Transverse colon (tissue), 4 donors: ENCODE measurements at regions not wholly inside any gene's neighbourhood (a gene's known extent, or its start where the extent isn't known, plus 50 kb on each side); places are given as distances from the start of the nearest gene placed in this dataset.

Experiments
- DNase-seq: peaks from one replicate; pipeline ENCODE4 v3.0.0-alpha.2; 2019
- H3K27ac ChIP-seq, 4 donors: fragments of 200-600 bp; sonication (generic); 2 replicates each; pipeline ENCODE4 v1.5.1; 2016 to 2018; ENCODE audit warnings: inconsistent platforms in 4 of 4
- H3K27me3 ChIP-seq: fragments of 200-600 bp; sonication (generic); 2 replicates; pipeline ENCODE4 v1.5.1; 2017; ENCODE audit warnings: inconsistent platforms
- H3K36me3 ChIP-seq, 4 donors: fragments of 200-600 bp; sonication (generic); 2 replicates each; pipeline ENCODE4 v1.5.1; 2017 to 2019; ENCODE audit warnings: inconsistent platforms in 4 of 4
- H3K4me1 ChIP-seq, 4 donors: fragments of 200-600 bp; sonication (generic); 2 replicates each; pipeline ENCODE4 v1.5.1; 2017 to 2020; ENCODE audit warnings: inconsistent platforms in 4 of 4
- H3K4me3 ChIP-seq, 4 donors: fragments of 200-600 bp; sonication (generic); 1 replicate in 1 of 4; 2 replicates in 3 of 4; pipeline versions ENCODE4 v1.5.1 to v1.6.1; 2017 to 2019; ENCODE audit warnings: inconsistent platforms in 4 of 4
- H3K9me3 ChIP-seq, 2 donors: fragments of 200-600 bp; sonication (generic); 2 replicates each; pipeline ENCODE4 v1.5.1; 2017 to 2019; ENCODE audit warnings: inconsistent platforms in 2 of 2
- EP300 ChIP-seq: sonication (generic); formaldehyde crosslinking; IDR thresholded peaks from one replicate; pipeline ENCODE4 v1.6.1; 2017; ENCODE audit warnings: antibody characterized with exemption, low read depth
- POLR2A ChIP-seq: fragments of 450-650 bp; IDR thresholded peaks from one replicate; pipeline ENCODE4 v1.6.1; 2016; ENCODE audit warnings: antibody characterized with exemption, mild to moderate bottlenecking, moderate library complexity
- POLR2AphosphoS5 ChIP-seq, 3 donors: sonication (generic); formaldehyde crosslinking; IDR thresholded peaks; one replicate each; pipeline ENCODE4 v1.6.1; 2016; ENCODE audit warnings: antibody characterized with exemption in 3 of 3
- WGBS, 2 donors: methylation state at CpG; one replicate each; pipeline ENCODE4 v1.1.5; 2018; ENCODE audit warnings: low coverage in 1 of 2; 5-methylcytosine and 5-hydroxymethylcytosine counted together
- in situ Hi-C, 4 donors: fragments of 200-750 bp; cut with MboI; loops; one replicate each; pipeline versions ENCODE4 v1.15.0 to v1.15.1; 2017; ENCODE audit warnings: low sequenced_read_pairs in 3 of 4, low pct_ligation_motif_present in 1 of 4, low pct_unique_long_range_greater_than_20kb in 1 of 4
- intact Hi-C: fragments of 100-400 bp; cut with DNase I; formaldehyde crosslinking; loops from one replicate; pipeline ENCODE4 v1.15.1; 2023; ENCODE audit warnings: low total_unique reads
- TF ChIP-seq, protein P1 (sequence below), 5 experiments: fragments of 200-600 bp in 3 of 5; fragments of 450-650 bp in 2 of 5; sonication (generic) in 3 of 5; IDR thresholded peaks; 1 replicate in 2 of 5; 2 replicates in 3 of 5; pipeline ENCODE4 v1.5.1; 2016 to 2017; ENCODE audit warnings: antibody characterized with exemption in 5 of 5, inconsistent platforms in 3 of 5, mild to moderate bottlenecking in 2 of 5, moderate library complexity in 1 of 5

DNA sequence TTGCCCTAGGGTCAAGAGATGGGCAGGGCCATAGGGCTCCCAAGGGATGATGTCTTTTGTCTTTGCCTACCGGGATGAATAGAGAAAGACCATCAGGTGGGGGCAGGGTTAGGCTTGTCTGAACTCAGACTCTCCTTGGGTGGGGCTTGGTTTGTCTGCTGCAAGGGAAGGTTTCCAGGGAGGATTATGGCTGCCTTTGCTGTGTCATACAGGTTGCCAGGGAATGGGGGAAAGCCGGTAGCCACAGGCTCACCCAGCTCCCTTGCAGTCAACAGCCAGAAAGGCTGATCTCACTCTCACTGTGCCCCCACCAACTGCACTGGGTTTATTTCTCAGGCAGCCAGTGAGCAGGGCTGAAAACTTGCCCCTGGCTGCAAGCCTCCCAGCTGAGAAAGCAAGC, 253.2 kb downstream of the POLR1F start:
- intact Hi-C loops (no loop called here), in situ Hi-C loops (no loop called here)
- TF ChIP-seq POLR2A (no peak), POLR2AphosphoS5 (IDR thresholded peaks at IDR 0.05) (no peak), EP300 (no peak)
- TF ChIP-seq, protein P1, sequence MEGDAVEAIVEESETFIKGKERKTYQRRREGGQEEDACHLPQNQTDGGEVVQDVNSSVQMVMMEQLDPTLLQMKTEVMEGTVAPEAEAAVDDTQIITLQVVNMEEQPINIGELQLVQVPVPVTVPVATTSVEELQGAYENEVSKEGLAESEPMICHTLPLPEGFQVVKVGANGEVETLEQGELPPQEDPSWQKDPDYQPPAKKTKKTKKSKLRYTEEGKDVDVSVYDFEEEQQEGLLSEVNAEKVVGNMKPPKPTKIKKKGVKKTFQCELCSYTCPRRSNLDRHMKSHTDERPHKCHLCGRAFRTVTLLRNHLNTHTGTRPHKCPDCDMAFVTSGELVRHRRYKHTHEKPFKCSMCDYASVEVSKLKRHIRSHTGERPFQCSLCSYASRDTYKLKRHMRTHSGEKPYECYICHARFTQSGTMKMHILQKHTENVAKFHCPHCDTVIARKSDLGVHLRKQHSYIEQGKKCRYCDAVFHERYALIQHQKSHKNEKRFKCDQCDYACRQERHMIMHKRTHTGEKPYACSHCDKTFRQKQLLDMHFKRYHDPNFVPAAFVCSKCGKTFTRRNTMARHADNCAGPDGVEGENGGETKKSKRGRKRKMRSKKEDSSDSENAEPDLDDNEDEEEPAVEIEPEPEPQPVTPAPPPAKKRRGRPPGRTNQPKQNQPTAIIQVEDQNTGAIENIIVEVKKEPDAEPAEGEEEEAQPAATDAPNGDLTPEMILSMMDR (IDR thresholded peaks at IDR 0.05) = no peak
- Histone ChIP-seq H3K36me3 (no peaks in the 10 kb centered on the region), H3K27ac (no peak overlapping the region), H3K4me1 (no peaks in the 10 kb centered on the region), H3K4me3 (no peak overlapping the region), H3K9me3 (peaks cover 0 to 7% of the 10 kb centered on the region in 2 donors), H3K27me3 (no peaks in the 10 kb centered on the region)
- no peak for DNase-seq
- WGBS, 2 donors = 29% methylated on average over 2 of the region's 2 CpGs; no CpG with 5 or more reads in 1 of the 2 donors

DNA sequence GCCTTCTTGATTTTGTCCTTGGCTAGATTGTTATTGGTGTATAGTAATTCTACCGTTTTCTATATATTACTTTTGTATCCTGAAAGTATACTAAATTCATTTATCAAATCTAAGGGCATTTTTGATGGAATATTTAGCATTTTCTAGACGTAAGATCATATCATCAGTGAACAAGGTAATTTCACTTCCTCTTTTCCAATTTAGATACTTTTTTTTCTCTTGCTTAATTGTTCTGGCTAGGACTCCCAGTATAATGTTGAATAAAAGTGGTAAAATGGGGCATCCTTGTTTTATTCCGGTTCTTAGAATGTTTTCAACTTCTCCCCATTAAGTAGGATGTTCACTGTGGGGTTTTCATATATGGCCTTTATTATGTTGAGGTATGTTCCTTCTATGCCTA, 260.7 kb downstream of the POLR1F start:
- Histone ChIP-seq H3K4me1 (no peaks in the 10 kb centered on the region), H3K9me3 (peaks cover 0 to 4% of the 10 kb centered on the region in 2 donors), H3K4me3 (no peak overlapping the region), H3K36me3 (no peaks in the 10 kb centered on the region), H3K27ac (no peak overlapping the region), H3K27me3 (no peaks in the 10 kb centered on the region)
- in situ Hi-C loops (no loop called here), intact Hi-C loops (no loop called here)
- no peak for TF ChIP-seq POLR2A
- no peak for TF ChIP-seq POLR2AphosphoS5 (IDR thresholded peaks at IDR 0.05)
- TF ChIP-seq, protein P1 (IDR thresholded peaks at IDR 0.05) = no peak
- TF ChIP-seq EP300 = no peak
- DNase-seq = no peak
- WGBS, 2 donors = 72 to 82% methylated on average over 3 of the region's 3 CpGs

DNA sequence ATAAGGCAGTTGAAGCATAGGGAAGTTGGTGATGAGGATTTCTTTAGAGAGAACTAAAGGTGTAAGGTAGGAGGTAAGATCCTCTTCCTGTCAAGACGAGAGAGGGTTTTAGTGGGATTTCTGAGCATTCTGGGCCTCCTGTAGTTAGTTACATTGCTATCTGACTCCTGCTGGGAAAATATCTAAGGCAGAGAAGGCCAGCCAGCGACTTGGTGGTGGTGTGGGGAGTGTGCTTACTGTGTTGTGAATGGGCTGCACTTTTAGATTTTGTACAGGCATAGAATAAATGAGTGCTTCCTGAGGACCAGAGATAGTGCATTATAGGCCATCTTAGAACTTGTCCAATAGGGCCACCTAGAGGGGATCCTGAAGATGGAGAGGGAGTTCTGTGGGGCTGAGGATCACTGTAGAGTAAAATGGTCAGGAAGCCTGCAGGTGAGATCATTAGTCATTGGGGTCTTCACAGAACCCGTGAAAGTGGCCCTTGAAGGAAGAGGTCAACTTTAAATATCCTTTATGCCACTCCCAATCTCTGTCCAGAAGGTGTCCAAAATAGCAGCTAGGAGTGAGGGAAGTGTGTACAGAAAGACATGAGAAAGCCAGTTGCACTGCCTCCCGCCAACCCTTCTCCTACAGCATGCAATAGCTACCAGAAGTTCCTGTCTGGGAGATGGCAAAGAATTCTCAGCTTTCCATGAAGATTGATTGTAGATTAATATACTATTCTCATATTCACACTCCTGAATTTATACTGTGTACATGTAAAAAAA, 266.6 kb downstream of the POLR1F start:
- no peaks in the 10 kb centered on the region for H3K27me3 ChIP-seq
- intact Hi-C loops (no loop called here), in situ Hi-C loops (no loop called here)
- no peaks in the 10 kb centered on the region for H3K36me3 ChIP-seq
- WGBS, 2 donors = 55 to 80% methylated on average over 1 to 4 of the region's 4 CpGs
- no peak overlapping the region for H3K27ac ChIP-seq
- TF ChIP-seq EP300 = no peak
- TF ChIP-seq POLR2A = no peak
- TF ChIP-seq, protein P1 (IDR thresholded peaks at IDR 0.05) = no peak
- TF ChIP-seq POLR2AphosphoS5 (IDR thresholded peaks at IDR 0.05) = no peak
- DNase-seq = no peak
- no peak overlapping the region for H3K4me3 ChIP-seq
- no peaks in the 10 kb centered on the region for H3K4me1 ChIP-seq
- no peaks in the 10 kb centered on the region for H3K9me3 ChIP-seq

DNA sequence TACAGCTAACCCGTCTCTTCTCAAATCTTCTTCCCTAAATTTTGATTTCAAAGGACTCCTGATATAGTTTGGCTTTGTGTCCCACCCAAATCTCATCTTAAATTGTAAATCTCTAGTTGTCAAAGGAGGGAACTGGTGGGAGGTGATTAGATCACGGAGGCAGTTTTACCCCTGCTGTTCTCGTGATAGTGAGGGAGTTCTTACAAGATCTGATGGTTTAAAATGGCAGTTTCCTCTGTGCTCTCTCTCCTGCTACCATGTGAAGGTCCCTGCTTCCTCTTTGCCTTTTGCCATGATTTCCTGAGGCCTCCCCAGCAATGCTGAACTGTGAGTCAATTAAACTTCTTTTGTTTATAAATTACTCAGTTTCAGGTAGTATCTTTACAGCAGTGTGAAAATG, 269.3 kb downstream of the POLR1F start:
- Histone ChIP-seq H3K4me1 (no peaks in the 10 kb centered on the region), H3K27me3 (no peaks in the 10 kb centered on the region), H3K4me3 (no peak overlapping the region), H3K9me3 (no peaks in the 10 kb centered on the region), H3K27ac (no peak overlapping the region), H3K36me3 (no peaks in the 10 kb centered on the region)
- DNase-seq = no peak
- intact Hi-C loops (no loop called here), in situ Hi-C loops (no loop called here)
- TF ChIP-seq EP300 (no peak), POLR2AphosphoS5 (IDR thresholded peaks at IDR 0.05) (no peak), POLR2A (no peak)
- TF ChIP-seq, protein P1 (IDR thresholded peaks at IDR 0.05) = no peak
- WGBS, 2 donors = 60 to 66% methylated on average over 3 of the region's 3 CpGs
